22Rv1 (cell line): ENCODE measurements at regions not wholly inside any gene's neighbourhood (a gene's known extent, or its start where the extent isn't known, plus 50 kb on each side); places are given as distances from the start of the nearest gene placed in this dataset.

Source experiments
- ZFX ChIP-seq: fragments of 450-650 bp; IDR thresholded peaks from 2 replicates; pipeline ENCODE4 v1.6.1; 2017; ENCODE audit warnings: antibody characterized with exemption, borderline replicate concordance
- TF ChIP-seq, protein P1 (sequence below): fragments of 450-650 bp; IDR thresholded peaks from 2 replicates; pipeline ENCODE4 v1.5.1; 2017; ENCODE audit warnings: mild to moderate bottlenecking

DNA sequence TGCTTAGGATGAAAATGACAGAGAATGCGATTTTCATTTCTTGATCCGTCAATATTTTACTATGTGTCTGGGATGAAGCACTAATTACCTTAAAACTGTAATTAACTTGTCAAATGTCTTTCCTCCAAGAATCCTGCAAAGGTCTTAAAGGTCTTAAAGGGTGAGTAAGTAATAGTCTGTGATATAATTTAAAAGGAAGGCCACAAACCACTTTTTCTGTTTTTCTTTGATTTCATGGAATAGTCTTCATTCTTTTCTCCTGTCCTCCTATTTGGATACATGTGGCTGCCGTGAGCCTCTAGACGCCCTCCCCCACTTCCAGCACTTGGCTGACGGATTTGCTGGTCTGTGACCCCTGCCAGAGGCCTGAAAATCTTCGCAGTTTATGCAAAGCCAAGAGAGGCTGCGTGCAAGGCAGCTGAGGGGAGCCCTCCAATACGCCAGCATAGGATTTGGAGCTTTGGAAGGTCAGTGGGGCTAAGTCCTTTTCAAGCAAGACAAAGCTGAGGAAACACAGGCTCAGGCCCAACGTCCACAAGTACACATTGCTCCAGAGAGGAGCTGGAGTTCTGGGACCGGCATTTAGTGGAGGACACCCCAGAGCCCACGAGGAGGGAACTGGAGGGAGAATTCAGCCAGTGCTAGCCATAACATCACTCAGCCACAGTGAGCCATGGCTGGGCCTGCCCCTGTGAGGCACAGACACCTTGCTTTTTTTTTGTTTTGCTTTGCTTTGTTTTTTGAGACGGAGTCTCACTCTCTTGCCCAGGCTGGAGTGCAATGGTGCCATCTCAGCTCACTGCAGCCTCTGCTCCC lies 382.6 kb downstream of the SMOC2 start:
- TF ChIP-seq, protein P1, sequence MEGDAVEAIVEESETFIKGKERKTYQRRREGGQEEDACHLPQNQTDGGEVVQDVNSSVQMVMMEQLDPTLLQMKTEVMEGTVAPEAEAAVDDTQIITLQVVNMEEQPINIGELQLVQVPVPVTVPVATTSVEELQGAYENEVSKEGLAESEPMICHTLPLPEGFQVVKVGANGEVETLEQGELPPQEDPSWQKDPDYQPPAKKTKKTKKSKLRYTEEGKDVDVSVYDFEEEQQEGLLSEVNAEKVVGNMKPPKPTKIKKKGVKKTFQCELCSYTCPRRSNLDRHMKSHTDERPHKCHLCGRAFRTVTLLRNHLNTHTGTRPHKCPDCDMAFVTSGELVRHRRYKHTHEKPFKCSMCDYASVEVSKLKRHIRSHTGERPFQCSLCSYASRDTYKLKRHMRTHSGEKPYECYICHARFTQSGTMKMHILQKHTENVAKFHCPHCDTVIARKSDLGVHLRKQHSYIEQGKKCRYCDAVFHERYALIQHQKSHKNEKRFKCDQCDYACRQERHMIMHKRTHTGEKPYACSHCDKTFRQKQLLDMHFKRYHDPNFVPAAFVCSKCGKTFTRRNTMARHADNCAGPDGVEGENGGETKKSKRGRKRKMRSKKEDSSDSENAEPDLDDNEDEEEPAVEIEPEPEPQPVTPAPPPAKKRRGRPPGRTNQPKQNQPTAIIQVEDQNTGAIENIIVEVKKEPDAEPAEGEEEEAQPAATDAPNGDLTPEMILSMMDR, result no peak
- TF ChIP-seq ZFX, result no peak
